H1 (cell line): ENCODE measurements at regions not wholly inside any gene's neighbourhood (a gene's known extent, or its start where the extent isn't known, plus 50 kb on each side); places are given as distances from the start of the nearest gene placed in this dataset.
"Not testable (repeated sequence)": the region's sequence is repeated elsewhere in the genome, so short reads cannot be mapped to it uniquely, and the experiment has no call there.

Experiments
- CTCF ChIA-PET: fragments of 300-600 bp; sonication (Branson Sonifier 250); formaldehyde crosslinking; loops from one replicate; lab custom pipeline; 2021; ENCODE audit not compliant: partially characterized antibody; lab: Charles Lee
- POLR2A ChIA-PET: fragments of 300-600 bp; sonication (Branson Sonifier 250); formaldehyde crosslinking; loops from one replicate; lab custom pipeline; 2021; ENCODE audit warnings: inconsistent platforms; ENCODE audit not compliant: partially characterized antibody; lab: Charles Lee
- DNase-seq, 2 experiments: peaks; one replicate each; pipeline versions ENCODE4 v3.0.0 to v3.0.0-alpha.2; 2010 to 2022; ENCODE audit warnings: low spot score in 2 of 2, low read depth in 1 of 2, mixed read lengths in 1 of 2
- FAIRE-seq: peaks from 2 replicates; lab custom pipeline; 2011; peaks lifted over from hg19 to GRCh38; lab: Jason Lieb, UNC
- H2AFZ ChIP-seq: 2 replicates; pipeline ENCODE4 v1.8.1; 2012; ENCODE audit warnings: low read length, inconsistent platforms
- H2AK5ac ChIP-seq: 2 replicates; pipeline ENCODE4 v1.6.1; 2013; ENCODE audit warnings: low read depth, low read length
- H2BK120ac ChIP-seq: replicated peaks from 2 replicates; pipeline ENCODE3; 2013; ENCODE audit warnings: low read depth, low read length, inconsistent platforms
- H2BK12ac ChIP-seq: 2 replicates; pipeline ENCODE4 v1.6.1; 2013; ENCODE audit warnings: low read depth, low read length
- H2BK15ac ChIP-seq: 2 replicates; pipeline ENCODE4 v1.6.1; 2013; ENCODE audit warnings: low read length
- H2BK20ac ChIP-seq: 2 replicates; pipeline ENCODE4 v1.6.1; 2013; ENCODE audit warnings: low read length
- H2BK5ac ChIP-seq: 2 replicates; pipeline ENCODE4 v1.6.1; 2013; ENCODE audit warnings: low read depth, low read length
- H3K14ac ChIP-seq: 2 replicates; pipeline ENCODE4 v1.6.1; 2013; ENCODE audit warnings: inconsistent platforms; ENCODE audit not compliant: insufficient read length
- H3K18ac ChIP-seq: 2 replicates; pipeline ENCODE4 v1.6.1; 2013; ENCODE audit warnings: low read length; ENCODE audit errors: extremely low read depth
- H3K23ac ChIP-seq: 2 replicates; pipeline ENCODE4 v1.6.1; 2013; ENCODE audit warnings: inconsistent platforms; ENCODE audit not compliant: insufficient read length
- H3K23me2 ChIP-seq: 2 replicates; pipeline ENCODE4 v1.6.1; 2013; ENCODE audit warnings: low read depth, low read length
- H3K27ac ChIP-seq: 2 replicates; pipeline ENCODE4 v1.6.1; 2011; ENCODE audit warnings: low read depth, low read length, inconsistent platforms
- H3K27me3 ChIP-seq, 4 experiments: replicated peaks in 1 of 4; 1 replicate in 1 of 4; 2 replicates in 3 of 4; pipeline versions ENCODE4 v1.6.1 to v1.8.1; 2011 to 2013; ENCODE audit warnings: low read length in 3 of 4, mild to moderate bottlenecking in 3 of 4, inconsistent platforms in 2 of 4, mixed read lengths in 2 of 4, moderate library complexity in 1 of 4; ENCODE audit not compliant: control insufficient read depth in 3 of 4, insufficient read depth in 3 of 4; ENCODE audit errors: extremely low read depth in 1 of 4
- H3K36me3 ChIP-seq, 4 experiments: 2 replicates each; pipeline versions ENCODE4 v1.6.1 to v1.8.1; 2011 to 2013; ENCODE audit warnings: mild to moderate bottlenecking in 4 of 4, low read length in 3 of 4, moderate library complexity in 2 of 4, control low read depth in 1 of 4, inconsistent platforms in 1 of 4; ENCODE audit not compliant: insufficient read depth in 4 of 4, control insufficient read depth in 2 of 4
- H3K4ac ChIP-seq: replicated peaks from 2 replicates; pipeline ENCODE3; 2013; ENCODE audit warnings: low read length, low read depth, mixed read lengths, inconsistent platforms; ENCODE audit not compliant: insufficient read length
- H3K4me1 ChIP-seq, 4 experiments: replicated peaks in 1 of 4; 1 replicate in 1 of 4; 2 replicates in 3 of 4; pipeline versions ENCODE4 v1.6.1 to v1.8.1; 2011 to 2013; ENCODE audit warnings: low read length in 3 of 4, inconsistent platforms in 2 of 4, mixed read lengths in 1 of 4; ENCODE audit not compliant: insufficient read depth in 4 of 4, control insufficient read depth in 3 of 4
- H3K4me2 ChIP-seq, 2 experiments: 2 replicates each; pipeline versions ENCODE4 v1.6.1 to v1.8.1; 2011 to 2013; ENCODE audit warnings: low read depth in 2 of 2, low read length in 2 of 2, control low read depth in 1 of 2, inconsistent platforms in 1 of 2, mild to moderate bottlenecking in 1 of 2; ENCODE audit not compliant: insufficient read depth in 1 of 2
- H3K4me3 ChIP-seq, 4 experiments: fragments of 200-600, 300-600 bp in 1 of 4; sonication (generic), shearing (Covaris generic), sonication (Bioruptor Twin) in 1 of 4; 2 replicates each; pipeline versions ENCODE4 v1.5.1 to v1.8.1; 2011 to 2016; ENCODE audit warnings: low read length in 4 of 4, low read depth in 3 of 4, control low read depth in 2 of 4, inconsistent platforms in 2 of 4, mild to moderate bottlenecking in 2 of 4, mixed read lengths in 1 of 4, moderate library complexity in 1 of 4; ENCODE audit not compliant: insufficient read depth in 2 of 4; ENCODE audit errors: extremely low read depth in 1 of 4
- H3K56ac ChIP-seq: replicated peaks from 2 replicates; pipeline ENCODE3; 2013; ENCODE audit warnings: low read depth, mild to moderate bottlenecking, mixed read lengths, low read length, inconsistent platforms; ENCODE audit not compliant: insufficient read length
- H3K79me1 ChIP-seq: 2 replicates; pipeline ENCODE4 v1.6.1; 2013; ENCODE audit warnings: low read depth, low read length, control low read depth
- H3K79me2 ChIP-seq, 2 experiments: 2 replicates each; pipeline versions ENCODE4 v1.6.1 to v1.8.1; 2012 to 2013; ENCODE audit warnings: low read length in 2 of 2, mild to moderate bottlenecking in 2 of 2, inconsistent platforms in 1 of 2; ENCODE audit not compliant: insufficient read depth in 2 of 2, control insufficient read depth in 1 of 2
- H3K9ac ChIP-seq, 4 experiments: replicated peaks in 1 of 4; 1 replicate in 1 of 4; 2 replicates in 3 of 4; pipeline versions ENCODE4 v1.6.1 to v1.8.1; 2011 to 2013; ENCODE audit warnings: low read depth in 3 of 4, low read length in 3 of 4, control low read depth in 2 of 4, mild to moderate bottlenecking in 2 of 4, moderate library complexity in 2 of 4, inconsistent platforms in 1 of 4; ENCODE audit errors: extremely low read depth in 1 of 4
- H3K9me3 ChIP-seq, 2 experiments: 2 replicates each; pipeline versions ENCODE4 v1.6.1 to v1.8.1; 2012 to 2013; ENCODE audit warnings: mild to moderate bottlenecking in 2 of 2, moderate library complexity in 2 of 2, control low read depth in 1 of 2, inconsistent platforms in 1 of 2, low read depth in 1 of 2, low read length in 1 of 2, mixed read lengths in 1 of 2; ENCODE audit not compliant: insufficient read depth in 2 of 2
- H4K20me1 ChIP-seq, 2 experiments: replicated peaks in 1 of 2; 2 replicates each; pipeline versions ENCODE3 to v1.8.1; 2011 to 2013; ENCODE audit warnings: inconsistent platforms in 2 of 2, low read length in 2 of 2, mild to moderate bottlenecking in 1 of 2; ENCODE audit not compliant: insufficient read depth in 2 of 2, control insufficient read depth in 1 of 2
- H4K5ac ChIP-seq: 2 replicates; pipeline ENCODE4 v1.6.1; 2013; ENCODE audit warnings: low read length, low read depth, mixed read lengths, inconsistent platforms; ENCODE audit not compliant: insufficient read length
- H4K8ac ChIP-seq: 2 replicates; pipeline ENCODE4 v1.8.0; 2013; ENCODE audit warnings: mild to moderate bottlenecking, moderate library complexity, low read length, inconsistent platforms; ENCODE audit not compliant: insufficient read depth; ENCODE audit errors: extremely low read depth
- H4K91ac ChIP-seq: replicated peaks from 2 replicates; pipeline ENCODE3; 2013; ENCODE audit warnings: low read length, mixed read lengths, inconsistent platforms; ENCODE audit not compliant: insufficient read length
- WGBS, 2 experiments: shearing (Covaris generic) in 1 of 2; methylation state at CpG; one replicate each; pipeline versions ENCODE4 v1.1.6 to v1.1.7; 2013 to 2015; ENCODE audit warnings: low lambda C conversion rate in 2 of 2, mixed read lengths in 2 of 2, inconsistent platforms in 1 of 2, low coverage in 1 of 2, missing lambda C conversion rate in 1 of 2; ENCODE audit not compliant: insufficient replicate concordance in 2 of 2, insufficient coverage in 1 of 2, insufficient read length in 1 of 2; ENCODE audit errors: extremely low coverage in 1 of 2, missing lambda C conversion rate in 1 of 2; 5-methylcytosine and 5-hydroxymethylcytosine counted together

DNA sequence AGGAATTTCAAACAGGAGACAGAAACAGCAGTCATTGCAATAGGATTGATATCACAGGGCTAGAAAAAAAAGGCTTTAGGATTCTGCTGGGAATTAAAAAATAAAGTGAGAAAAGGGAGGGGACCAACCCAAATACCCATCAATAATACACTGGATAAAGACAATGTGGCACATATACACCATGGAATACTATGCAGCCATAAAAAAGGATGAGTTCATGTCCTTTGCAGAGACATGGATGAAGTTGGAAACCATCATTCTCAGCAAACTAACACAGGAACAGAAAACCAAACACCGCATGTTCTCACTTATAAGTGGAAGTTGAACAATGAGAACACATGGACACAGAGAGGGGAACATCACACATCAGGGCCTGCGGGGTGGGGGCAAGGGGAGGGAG, 86.9 kb upstream of the ODAD2 start:
- H3K27ac ChIP-seq, POLR2A ChIA-PET: not testable (repeated sequence)
- WGBS, 2 experiments: 92% methylated on average over 2 of the region's 2 CpGs; no CpG with 5 or more reads in 1 of the 2 experiments

More for the DNA sequence above, 86.9 kb upstream of the ODAD2 start:
- DNase-seq, H2BK12ac ChIP-seq, H3K27me3 ChIP-seq, H3K18ac ChIP-seq, H3K4me2 ChIP-seq, H3K9me3 ChIP-seq, CTCF ChIA-PET, H3K79me2 ChIP-seq, H3K4me3 ChIP-seq, FAIRE-seq, H3K79me1 ChIP-seq, H2BK120ac ChIP-seq, H2BK20ac ChIP-seq, H2AFZ ChIP-seq, H4K20me1 ChIP-seq, H3K56ac ChIP-seq, H4K8ac ChIP-seq, H3K4ac ChIP-seq, H3K9ac ChIP-seq, H4K5ac ChIP-seq, H3K23me2 ChIP-seq, H3K14ac ChIP-seq, H4K91ac ChIP-seq, H3K23ac ChIP-seq, H2BK15ac ChIP-seq, H3K36me3 ChIP-seq, H2AK5ac ChIP-seq, H2BK5ac ChIP-seq, H3K4me1 ChIP-seq: not testable (repeated sequence)
